Osteoblast (primary cell): ENCODE measurements at regions not wholly inside any gene's neighbourhood (a gene's known extent, or its start where the extent isn't known, plus 50 kb on each side); places are given as distances from the start of the nearest gene placed in this dataset.

Experiments
- DNase-seq: peaks from one replicate; pipeline ENCODE4 v3.0.0; 2011; ENCODE audit warnings: low spot score, mixed read lengths; ENCODE audit not compliant: insufficient read length; ENCODE audit errors: missing footprints
- H2AFZ ChIP-seq: 2 replicates; pipeline ENCODE4 v1.6.0; 2011; ENCODE audit warnings: mild to moderate bottlenecking, low read length
- H3K27ac ChIP-seq: 2 replicates; pipeline ENCODE4 v1.5.1; 2011; ENCODE audit warnings: mild to moderate bottlenecking, low read depth, low read length, moderate library complexity
- H3K27me3 ChIP-seq: 2 replicates; pipeline ENCODE4 v1.6.0; 2012; ENCODE audit warnings: mild to moderate bottlenecking, control low read depth, inconsistent platforms, low read length, moderate library complexity; ENCODE audit not compliant: insufficient read depth
- H3K36me3 ChIP-seq: 2 replicates; pipeline ENCODE4 v1.5.1; 2011; ENCODE audit warnings: mild to moderate bottlenecking, low read length, control low read depth, moderate library complexity; ENCODE audit not compliant: insufficient read depth
- H3K4me1 ChIP-seq: 2 replicates; pipeline ENCODE4 v1.5.1; 2011; ENCODE audit warnings: mild to moderate bottlenecking, low read length, control low read depth, moderate library complexity; ENCODE audit not compliant: insufficient read depth
- H3K4me2 ChIP-seq: 2 replicates; pipeline ENCODE4 v1.6.0; 2011; ENCODE audit warnings: mild to moderate bottlenecking, low read length; ENCODE audit not compliant: insufficient read depth
- H3K4me3 ChIP-seq: fragments of 200-600 bp; sonication (generic); 3 replicates; pipeline ENCODE4 v1.5.1; 2012; ENCODE audit warnings: mild to moderate bottlenecking, low read length, inconsistent platforms; ENCODE audit not compliant: insufficient read depth
- H3K79me2 ChIP-seq: 2 replicates; pipeline ENCODE4 v1.6.0; 2012; ENCODE audit warnings: mild to moderate bottlenecking, low read length, control low read depth, inconsistent platforms; ENCODE audit not compliant: insufficient read depth
- H3K9me3 ChIP-seq: 2 replicates; pipeline ENCODE4 v1.5.1; 2011; ENCODE audit warnings: low read depth, low read length, control low read depth
- H4K20me1 ChIP-seq: 2 replicates; pipeline ENCODE4 v1.6.0; 2012; ENCODE audit warnings: mild to moderate bottlenecking, low read length, control low read depth; ENCODE audit not compliant: insufficient read depth
- CTCF ChIP-seq: IDR thresholded peaks from 2 replicates; pipeline ENCODE4 v1.5.1; 2011; ENCODE audit warnings: mild to moderate bottlenecking, low read depth, low read length, moderate library complexity; ENCODE audit errors: extremely low read depth

DNA sequence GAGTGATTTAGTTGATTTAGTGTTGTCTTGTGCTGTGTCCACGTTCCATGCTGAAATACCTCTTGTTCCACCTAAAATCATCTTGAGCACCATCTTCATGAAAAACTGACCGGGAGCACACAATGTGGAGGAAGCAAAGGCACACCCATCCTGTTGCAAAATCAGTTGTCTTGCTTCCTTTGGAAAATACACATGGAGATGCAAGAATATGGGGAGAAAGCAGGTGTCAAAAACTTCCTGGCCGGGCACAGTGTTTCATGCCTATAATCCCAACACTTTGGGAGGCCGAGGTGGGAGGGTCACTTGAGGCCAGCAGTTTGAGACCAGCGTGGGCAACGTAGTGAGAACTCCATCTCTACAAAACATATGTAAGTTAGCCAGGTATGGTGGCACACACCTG lies 151.1 kb downstream of the C11orf91 start:
- Histone ChIP-seq H3K27me3 (no peaks in the 10 kb centered on the region), H3K9me3 (no peaks in the 10 kb centered on the region), H3K4me3 (no peak overlapping the region), H2AFZ (no peak overlapping the region), H3K27ac (no peak overlapping the region), H3K4me1 (peaks cover 18% of the 10 kb centered on the region), H4K20me1 (no peaks in the 10 kb centered on the region), H3K4me2 (no peak overlapping the region), H3K79me2 (no peaks in the 10 kb centered on the region), H3K36me3 (no peaks in the 10 kb centered on the region)
- TF ChIP-seq CTCF, result no peak
- DNase-seq, result no peak

GRCh38 chr11:33545931-33546330 lies 154.7 kb downstream of the C11orf91 start:
- Histone ChIP-seq H3K79me2 (no peaks in the 10 kb centered on the region), H3K4me3 (no peak overlapping the region), H3K36me3 (no peaks in the 10 kb centered on the region), H4K20me1 (no peaks in the 10 kb centered on the region), H3K4me1 (peaks cover 30% of the 10 kb centered on the region), H3K4me2 (peak overlapping the region; percentile 10), H3K9me3 (no peaks in the 10 kb centered on the region), H3K27ac (peak overlapping the region; percentile 43), H3K27me3 (no peaks in the 10 kb centered on the region), H2AFZ (no peak overlapping the region)
- no peak for TF ChIP-seq CTCF
- DNase-seq, result peak; percentile 69

GRCh38 chr11:33544593-33545373 lies 155.8 kb downstream of the C11orf91 start:
- no peak overlapping the region for H2AFZ ChIP-seq
- H3K9me3 ChIP-seq, result no peaks in the 10 kb centered on the region
- H3K4me3 ChIP-seq, result no peak overlapping the region
- no peaks in the 10 kb centered on the region for H3K27me3 ChIP-seq
- DNase-seq, result no peak
- TF ChIP-seq CTCF, result no peak
- no peaks in the 10 kb centered on the region for H4K20me1 ChIP-seq
- no peak overlapping the region for H3K4me2 ChIP-seq
- H3K27ac ChIP-seq, result peak overlapping the region; percentile 43
- peaks cover 31% of the 10 kb centered on the region for H3K4me1 ChIP-seq
- H3K79me2 ChIP-seq, result no peaks in the 10 kb centered on the region
- H3K36me3 ChIP-seq, result no peaks in the 10 kb centered on the region

DNA sequence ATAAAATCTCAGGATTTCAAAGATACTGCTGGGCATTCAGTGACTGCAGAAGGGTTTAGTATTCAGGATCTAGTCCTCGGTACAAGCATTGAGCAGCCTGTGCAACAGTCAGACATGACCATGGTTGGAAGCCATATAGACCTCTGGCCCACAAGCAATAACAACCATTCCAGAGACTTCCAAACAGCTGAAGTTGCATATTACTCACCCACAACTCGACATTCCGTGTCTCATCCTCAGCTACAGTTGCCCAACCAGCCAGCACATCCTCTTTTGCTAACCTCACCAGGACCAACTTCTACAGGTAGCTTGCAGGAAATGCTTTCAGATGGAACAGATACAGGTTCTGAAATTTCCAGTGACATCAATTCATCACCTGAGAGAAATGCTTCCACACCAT lies 156.8 kb downstream of the C11orf91 start:
- Histone ChIP-seq H3K36me3 (no peaks in the 10 kb centered on the region), H3K9me3 (no peaks in the 10 kb centered on the region), H3K27me3 (no peaks in the 10 kb centered on the region), H4K20me1 (no peaks in the 10 kb centered on the region), H3K79me2 (no peaks in the 10 kb centered on the region), H3K4me2 (no peak overlapping the region), H3K4me1 (peaks cover 34% of the 10 kb centered on the region), H3K27ac (no peak overlapping the region), H3K4me3 (no peak overlapping the region), H2AFZ (no peak overlapping the region)
- no peak for TF ChIP-seq CTCF
- peak; percentile 80 for DNase-seq
